Activated naive CD8-positive, alpha-beta T cell treated with anti-CD3 and anti-CD28 coated beads, Interleukin-2, amount 50 U/mL, for 24 hours (primary cell): ENCODE measurements at regions not wholly inside any gene's neighbourhood (a gene's known extent, or its start where the extent isn't known, plus 50 kb on each side); places are given as distances from the start of the nearest gene placed in this dataset.
"Not testable (repeated sequence)": the region's sequence is repeated elsewhere in the genome, so short reads cannot be mapped to it uniquely, and the experiment has no call there.

Experiments used
- ATAC-seq: fragments of 150-1000 bp; cut with Tn5 transposase; one replicate; pipeline ENCODE4 v1.10.0; 2021
- DNase-seq: peaks from one replicate; pipeline ENCODE4 v3.0.0; 2021
- H3K27ac Mint-ChIP-seq: one replicate; pipeline ENCODE4 v1.8.0; 2021; ENCODE audit warnings: mild to moderate bottlenecking, mixed read lengths
- H3K27me3 Mint-ChIP-seq: one replicate; pipeline ENCODE4 v1.8.0; 2021; ENCODE audit warnings: mixed read lengths
- H3K36me3 Mint-ChIP-seq: one replicate; pipeline ENCODE4 v1.8.0; 2021; ENCODE audit warnings: low read depth, mixed read lengths
- H3K4me1 Mint-ChIP-seq: one replicate; pipeline ENCODE4 v1.8.0; 2021; ENCODE audit warnings: mixed read lengths
- H3K4me3 Mint-ChIP-seq: one replicate; pipeline ENCODE4 v1.8.0; 2021; ENCODE audit warnings: mild to moderate bottlenecking, moderate library complexity, mixed read lengths
- H3K9me3 Mint-ChIP-seq: one replicate; pipeline ENCODE4 v1.8.0; 2021; ENCODE audit warnings: mixed read lengths

DNA sequence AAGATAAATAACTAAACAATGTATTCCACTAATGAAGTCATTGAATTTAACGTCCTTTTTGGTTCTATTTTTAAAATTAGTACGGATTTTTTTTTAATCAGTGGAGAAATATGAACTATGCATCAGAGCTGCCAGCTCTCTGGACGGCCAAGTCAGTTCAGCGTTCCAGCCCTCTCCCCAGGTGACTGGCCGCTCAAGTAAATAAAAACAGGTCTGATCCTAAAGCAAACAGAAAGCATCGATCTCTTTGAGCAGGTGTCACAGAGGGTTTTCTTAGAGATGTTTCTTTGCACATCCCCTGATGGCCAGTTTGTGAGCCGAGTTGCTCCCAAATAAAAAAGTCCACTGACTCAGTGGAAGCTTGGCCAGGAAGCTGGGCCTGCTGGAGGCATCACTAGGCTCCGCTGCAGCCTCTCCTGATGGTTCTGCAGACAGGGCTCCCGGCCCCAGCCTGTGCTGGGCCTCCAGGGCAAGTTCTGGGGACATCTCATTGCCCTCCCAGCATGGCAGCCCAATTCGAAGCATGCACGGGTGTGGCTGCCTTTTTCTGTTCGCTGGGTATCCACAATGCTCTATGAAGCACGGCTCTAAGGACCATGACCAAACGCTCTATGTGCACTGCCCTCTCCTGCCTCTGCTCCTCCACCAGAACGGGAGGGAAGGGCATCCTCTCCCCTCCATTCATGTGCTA is 74.7 kb upstream of the PPP2R2D start:
- Mint-ChIP-seq H3K27ac (no peak overlapping the region), H3K4me1 (no peaks in the 10 kb centered on the region), H3K4me3 (no peak overlapping the region), H3K9me3 (no peaks in the 10 kb centered on the region), H3K27me3 (peaks cover 9% of the 10 kb centered on the region), H3K36me3 (no peaks in the 10 kb centered on the region)
- DNase-seq, result no peak
- no peak for ATAC-seq

DNA sequence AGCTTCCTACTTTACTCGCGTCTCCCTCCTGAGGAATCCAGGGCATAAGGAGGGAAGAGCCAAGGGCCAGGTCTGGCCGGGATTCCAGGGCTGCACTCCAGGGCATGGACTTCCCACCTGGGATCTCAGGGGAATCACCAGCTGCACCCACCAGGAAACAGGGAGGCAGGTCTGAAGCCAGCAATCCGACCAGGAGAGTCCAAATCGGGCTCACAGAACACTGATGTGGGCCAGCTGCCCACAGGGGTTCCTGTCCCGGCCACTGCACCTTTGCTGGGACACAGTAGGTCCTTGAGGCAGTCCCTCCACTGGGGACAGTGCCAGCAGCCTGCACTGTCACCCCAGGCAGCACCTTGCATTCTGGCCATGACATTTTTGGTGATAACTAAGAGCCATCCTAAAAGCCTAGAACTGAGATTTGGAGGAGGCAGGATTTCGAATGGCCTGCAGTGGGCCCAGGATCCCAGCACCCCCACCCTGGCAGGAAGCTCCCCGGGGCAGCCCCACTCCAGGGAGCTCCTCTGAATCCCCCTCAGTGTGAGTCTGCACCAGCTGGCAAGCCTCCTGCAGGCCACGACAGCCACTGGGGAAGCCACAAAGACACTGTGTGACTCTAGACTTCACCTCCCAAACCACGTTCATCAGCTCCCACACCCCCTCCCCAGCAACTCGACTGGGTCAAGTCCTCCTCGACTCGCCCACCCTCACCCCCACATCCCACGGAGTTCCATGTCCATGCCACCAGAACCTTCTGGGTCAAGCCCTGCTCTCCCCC is 71.5 kb upstream of the PPP2R2D start:
- H3K36me3 Mint-ChIP-seq, result no peaks in the 10 kb centered on the region
- no peak overlapping the region for H3K4me3 Mint-ChIP-seq
- H3K4me1 Mint-ChIP-seq, result no peaks in the 10 kb centered on the region
- no peak overlapping the region for H3K27ac Mint-ChIP-seq
- ATAC-seq (no peak), DNase-seq (no peak)
- no peaks in the 10 kb centered on the region for H3K9me3 Mint-ChIP-seq
- peaks cover 11% of the 10 kb centered on the region for H3K27me3 Mint-ChIP-seq

DNA sequence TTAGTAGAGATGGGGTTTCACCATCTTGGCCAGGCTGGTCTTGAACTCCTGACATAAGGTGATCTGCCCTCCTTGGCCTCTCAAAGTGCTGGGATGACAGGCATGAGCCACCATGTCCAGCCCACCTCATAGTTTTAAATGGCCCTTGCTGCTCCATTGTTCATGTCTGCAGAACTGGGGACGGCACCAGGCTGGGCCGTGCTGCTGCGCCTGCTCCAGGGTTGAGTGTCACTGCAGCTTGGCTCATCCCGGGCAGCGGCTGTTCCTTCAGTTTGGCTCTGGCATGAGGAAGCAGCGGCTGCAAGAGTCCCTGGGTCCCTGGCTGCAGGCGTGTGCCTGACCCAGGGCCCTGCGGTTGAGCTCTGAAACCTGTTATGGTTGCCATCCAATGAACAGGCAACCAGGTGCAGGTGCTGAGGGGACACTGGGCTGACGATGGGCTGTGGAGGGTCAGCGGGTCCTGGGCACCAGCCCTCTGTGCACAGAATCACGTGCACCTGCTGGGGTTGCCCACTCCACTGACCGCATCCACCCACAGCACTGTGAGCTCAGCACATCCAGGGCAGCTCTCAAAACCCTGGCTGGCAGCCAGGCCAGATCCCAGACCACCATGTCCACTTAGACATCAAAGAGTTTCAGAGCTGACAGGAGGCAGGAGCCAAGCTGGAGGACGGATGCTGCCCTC is 70.2 kb upstream of the PPP2R2D start:
- no peaks in the 10 kb centered on the region for H3K36me3 Mint-ChIP-seq
- peaks cover 4% of the 10 kb centered on the region for H3K9me3 Mint-ChIP-seq
- ATAC-seq, result no peak
- DNase-seq, result no peak
- H3K27ac Mint-ChIP-seq, result no peak overlapping the region
- no peak overlapping the region for H3K4me3 Mint-ChIP-seq
- H3K27me3 Mint-ChIP-seq, result peaks cover 9% of the 10 kb centered on the region
- H3K4me1 Mint-ChIP-seq, result no peaks in the 10 kb centered on the region

GRCh38 chr10:131831561-131831960 is 69.2 kb upstream of the PPP2R2D start:
- H3K9me3 Mint-ChIP-seq, result peaks cover 4% of the 10 kb centered on the region
- DNase-seq (no peak), ATAC-seq (no peak)
- no peak overlapping the region for H3K4me3 Mint-ChIP-seq
- H3K4me1 Mint-ChIP-seq, result no peaks in the 10 kb centered on the region
- no peaks in the 10 kb centered on the region for H3K36me3 Mint-ChIP-seq
- peaks cover 9% of the 10 kb centered on the region for H3K27me3 Mint-ChIP-seq
- no peak overlapping the region for H3K27ac Mint-ChIP-seq

DNA sequence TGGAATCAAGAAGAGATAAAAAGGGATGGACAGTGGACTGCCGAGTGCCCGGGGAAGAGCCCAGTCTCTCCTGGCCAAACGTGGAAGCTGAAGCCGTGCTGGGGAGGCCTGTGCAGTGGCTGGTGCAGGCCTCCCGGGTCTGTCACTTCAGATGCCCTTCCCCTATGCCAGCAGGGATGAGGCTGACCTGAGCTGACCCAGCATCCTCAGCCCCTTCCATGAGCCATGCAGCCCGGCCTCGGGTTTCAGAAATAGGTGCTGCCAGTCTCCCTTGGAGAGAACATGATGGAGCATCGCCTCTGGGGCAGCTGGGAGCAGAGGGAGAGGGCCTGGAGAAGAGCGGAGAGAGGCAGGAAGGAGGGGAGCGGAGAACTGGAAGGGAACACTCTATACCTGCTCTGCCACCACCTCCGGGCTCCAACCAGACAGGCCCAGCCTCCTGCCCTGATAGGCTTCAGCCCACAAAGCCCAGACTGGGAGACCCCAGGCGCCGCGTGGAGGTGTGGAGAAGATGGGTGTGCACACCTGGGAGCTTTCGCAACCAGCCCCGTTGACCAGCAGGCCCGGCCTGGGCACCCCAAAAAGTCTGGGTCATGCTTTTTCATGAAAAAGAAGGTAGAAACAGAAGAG is 68.6 kb upstream of the PPP2R2D start:
- no peaks in the 10 kb centered on the region for H3K4me1 Mint-ChIP-seq

DNA sequence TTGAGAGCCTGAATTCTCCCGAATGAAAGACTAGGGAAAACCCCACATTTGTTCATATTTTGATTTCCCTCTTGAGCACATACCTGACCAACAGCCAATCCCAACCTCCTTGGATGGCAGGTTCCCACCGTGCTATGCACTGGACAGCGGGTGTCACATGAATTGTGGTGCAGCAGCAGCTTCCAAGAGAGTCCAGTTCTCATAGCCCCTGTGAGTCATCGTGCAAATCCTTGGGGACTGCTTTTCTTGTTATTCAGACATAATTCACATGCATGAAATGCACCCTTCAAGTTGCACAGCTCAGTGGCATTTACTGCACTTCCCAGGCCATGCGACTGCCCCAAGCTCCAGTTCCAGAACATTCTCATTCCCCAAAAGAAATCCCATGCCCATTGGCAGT is 67.8 kb upstream of the PPP2R2D start:
- Mint-ChIP-seq H3K36me3 (no peaks in the 10 kb centered on the region), H3K4me1 (no peaks in the 10 kb centered on the region), H3K9me3 (peaks cover 4% of the 10 kb centered on the region), H3K4me3 (no peak overlapping the region), H3K27me3 (peaks cover 9% of the 10 kb centered on the region), H3K27ac (no peak overlapping the region)
- ATAC-seq (no peak), DNase-seq (no peak)

More for the DNA sequence above, 68.6 kb upstream of the PPP2R2D start:
- peaks cover 9% of the 10 kb centered on the region for H3K27me3 Mint-ChIP-seq
- no peak overlapping the region for H3K4me3 Mint-ChIP-seq
- no peak overlapping the region for H3K27ac Mint-ChIP-seq
- DNase-seq (no peak), ATAC-seq (no peak)
- no peaks in the 10 kb centered on the region for H3K36me3 Mint-ChIP-seq
- H3K9me3 Mint-ChIP-seq, result peaks cover 4% of the 10 kb centered on the region

- Mint-ChIP-seq H3K9me3 (peaks cover 4% of the 10 kb centered on the region), H3K27me3 (peaks cover 9% of the 10 kb centered on the region), H3K36me3 (no peaks in the 10 kb centered on the region), H3K4me1 (no peaks in the 10 kb centered on the region), H3K4me3 (no peak overlapping the region), H3K27ac (no peak overlapping the region)
- DNase-seq (no peak), ATAC-seq (no peak)
These were observed 67.2 kb upstream of the PPP2R2D start for GRCh38 chr10:131833446-131834080.

- Mint-ChIP-seq H3K4me1 (no peaks in the 10 kb centered on the region), H3K36me3 (no peaks in the 10 kb centered on the region), H3K27ac (no peak overlapping the region), H3K27me3 (peaks cover 9% of the 10 kb centered on the region), H3K9me3 (peaks cover 4% of the 10 kb centered on the region), H3K4me3 (no peak overlapping the region)
- DNase-seq (no peak), ATAC-seq (no peak)
These were observed 66.5 kb upstream of the PPP2R2D start for GRCh38 chr10:131834152-131834810.

DNA sequence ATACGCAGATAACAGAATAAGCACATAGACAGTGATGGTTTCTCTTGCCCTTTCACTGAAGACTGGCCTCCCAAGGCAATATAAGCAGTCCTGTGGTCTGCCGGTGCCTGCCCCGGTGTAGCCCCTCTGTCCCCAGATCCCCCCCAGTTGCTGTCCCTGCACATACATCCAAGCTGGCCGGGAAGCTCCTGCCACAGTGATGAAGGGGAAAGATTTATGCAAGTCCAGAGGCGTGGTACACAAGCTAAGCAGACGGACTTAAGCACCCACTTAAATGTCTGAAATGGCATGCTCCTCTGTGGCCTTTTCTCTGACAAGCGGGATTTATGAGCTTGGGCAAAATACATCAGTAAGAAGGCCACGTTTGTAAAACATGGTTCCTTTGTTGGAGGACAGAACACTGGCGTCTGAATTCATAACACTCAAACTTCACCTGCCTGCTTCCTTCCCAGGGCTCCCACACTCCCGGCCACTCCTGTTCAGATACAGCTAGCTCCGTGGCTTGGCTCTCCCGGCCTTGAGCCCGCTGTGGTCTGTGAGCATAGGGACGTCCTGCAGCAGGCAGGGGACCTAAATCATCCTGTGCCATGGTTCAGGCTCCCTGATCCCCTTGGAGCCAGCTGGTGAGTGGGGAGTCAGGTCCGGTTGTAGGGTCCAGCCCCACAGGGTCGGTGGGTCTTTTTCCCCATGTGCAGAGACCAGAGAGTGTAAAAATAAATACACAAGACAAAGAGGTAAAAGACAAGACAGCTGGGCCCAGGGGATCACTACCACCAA is 61.7 kb upstream of the PPP2R2D start:
- Mint-ChIP-seq H3K27ac (no peak overlapping the region), H3K4me1 (no peaks in the 10 kb centered on the region), H3K4me3 (no peak overlapping the region), H3K36me3 (no peaks in the 10 kb centered on the region), H3K9me3 (peaks cover 4% of the 10 kb centered on the region), H3K27me3 (no peaks in the 10 kb centered on the region)
- no peak for DNase-seq
- ATAC-seq, result no peak

GRCh38 chr10:131839880-131840787 is 60.7 kb upstream of the PPP2R2D start:
- H3K27me3 Mint-ChIP-seq, H3K27ac Mint-ChIP-seq, H3K4me1 Mint-ChIP-seq, ATAC-seq, DNase-seq, H3K9me3 Mint-ChIP-seq, H3K4me3 Mint-ChIP-seq, H3K36me3 Mint-ChIP-seq: not testable (repeated sequence)

GRCh38 chr10:131840788-131841118 is 60.1 kb upstream of the PPP2R2D start:
- ATAC-seq, result no peak
- no peaks in the 10 kb centered on the region for H3K36me3 Mint-ChIP-seq
- H3K27me3 Mint-ChIP-seq, result no peaks in the 10 kb centered on the region
- no peaks in the 10 kb centered on the region for H3K9me3 Mint-ChIP-seq
- H3K4me1 Mint-ChIP-seq, result no peaks in the 10 kb centered on the region
- no peak overlapping the region for H3K4me3 Mint-ChIP-seq
- DNase-seq, result no peak
- H3K27ac Mint-ChIP-seq, result no peak overlapping the region

DNA sequence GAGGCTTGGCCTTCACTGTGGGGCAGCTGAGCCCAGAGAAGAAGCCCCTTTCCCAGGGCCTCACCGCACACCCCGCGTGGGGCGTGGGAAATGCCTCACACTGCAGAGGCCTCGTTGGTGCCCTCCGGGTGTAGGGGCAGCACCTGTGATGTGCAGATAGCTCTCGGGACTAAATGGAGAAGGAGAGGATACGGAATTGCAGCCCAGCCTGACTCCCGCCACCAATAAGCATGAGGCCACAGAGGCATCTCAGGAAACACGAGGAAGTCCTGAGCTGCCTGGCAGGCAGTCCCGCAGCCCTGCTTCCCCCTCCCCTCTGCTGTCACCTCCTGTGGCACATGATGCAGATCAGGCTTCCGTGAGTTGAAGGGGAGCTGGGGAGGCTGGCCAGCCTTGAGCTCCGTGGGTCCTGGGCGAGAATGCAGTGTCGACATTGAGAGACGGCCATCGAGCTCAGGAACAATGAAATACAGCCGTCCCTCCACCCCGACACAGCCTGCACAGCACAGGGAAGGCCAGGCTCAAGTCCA is 59.6 kb upstream of the PPP2R2D start:
- ATAC-seq, result no peak
- Mint-ChIP-seq H3K27ac (no peak overlapping the region), H3K9me3 (no peaks in the 10 kb centered on the region)

More for the DNA sequence above, 59.6 kb upstream of the PPP2R2D start:
- Mint-ChIP-seq H3K36me3 (no peaks in the 10 kb centered on the region), H3K27me3 (no peaks in the 10 kb centered on the region), H3K4me3 (no peak overlapping the region), H3K4me1 (no peaks in the 10 kb centered on the region)
- no peak for DNase-seq
